ENCODE measurements at regions not wholly inside any gene's neighbourhood (a gene's known extent, or its start where the extent isn't known, plus 50 kb on each side); places are given as distances from the start of the nearest gene placed in this dataset.
A peak's percentile ranks its signal among the peaks of the same experiment; 100 is the strongest.
"Not testable (repeated sequence)": the region's sequence is repeated elsewhere in the genome, so short reads cannot be mapped to it uniquely, and the experiment has no call there.

- TF ChIP-seq, protein P1, sequence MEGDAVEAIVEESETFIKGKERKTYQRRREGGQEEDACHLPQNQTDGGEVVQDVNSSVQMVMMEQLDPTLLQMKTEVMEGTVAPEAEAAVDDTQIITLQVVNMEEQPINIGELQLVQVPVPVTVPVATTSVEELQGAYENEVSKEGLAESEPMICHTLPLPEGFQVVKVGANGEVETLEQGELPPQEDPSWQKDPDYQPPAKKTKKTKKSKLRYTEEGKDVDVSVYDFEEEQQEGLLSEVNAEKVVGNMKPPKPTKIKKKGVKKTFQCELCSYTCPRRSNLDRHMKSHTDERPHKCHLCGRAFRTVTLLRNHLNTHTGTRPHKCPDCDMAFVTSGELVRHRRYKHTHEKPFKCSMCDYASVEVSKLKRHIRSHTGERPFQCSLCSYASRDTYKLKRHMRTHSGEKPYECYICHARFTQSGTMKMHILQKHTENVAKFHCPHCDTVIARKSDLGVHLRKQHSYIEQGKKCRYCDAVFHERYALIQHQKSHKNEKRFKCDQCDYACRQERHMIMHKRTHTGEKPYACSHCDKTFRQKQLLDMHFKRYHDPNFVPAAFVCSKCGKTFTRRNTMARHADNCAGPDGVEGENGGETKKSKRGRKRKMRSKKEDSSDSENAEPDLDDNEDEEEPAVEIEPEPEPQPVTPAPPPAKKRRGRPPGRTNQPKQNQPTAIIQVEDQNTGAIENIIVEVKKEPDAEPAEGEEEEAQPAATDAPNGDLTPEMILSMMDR (IDR thresholded peaks at IDR 0.05; ENCODE audit: low read depth, low read length), result no peak
- in situ Hi-C loops (cut with HindIII; ENCODE audit: low sequenced_read_pairs), result no loop called here
- no peak for DNase-seq (ENCODE audit: low read depth, low spot score)
- H3K4me3 ChIP-seq (ENCODE audit: low read depth, low read length), result no peak overlapping the region
These were observed 500.4 kb upstream of the POT1 start for GRCh38 chr7:125430013-125430412.

DNA sequence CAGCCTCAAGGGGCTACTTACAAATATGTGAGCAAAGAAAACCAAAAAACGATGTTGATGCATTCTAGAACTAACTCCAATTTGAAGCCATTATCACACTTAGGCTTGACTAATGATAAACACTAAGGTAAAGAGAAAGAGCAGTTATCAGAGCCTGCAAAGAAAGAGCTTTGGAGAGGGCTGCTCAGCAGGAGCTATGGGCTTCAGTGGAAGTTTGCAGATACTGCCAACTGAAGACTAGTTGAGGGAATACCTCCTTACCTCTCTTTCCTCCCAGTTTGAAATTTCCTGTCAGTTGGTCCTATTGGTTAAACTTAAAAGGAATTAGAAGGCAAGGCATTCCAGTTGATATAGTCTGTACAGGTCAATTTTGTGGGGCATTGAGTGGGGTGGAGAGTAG, 498.1 kb upstream of the POT1 start:
- DNase-seq (ENCODE audit: low read depth, low spot score), result no peak
- in situ Hi-C loops (cut with HindIII; ENCODE audit: low sequenced_read_pairs), result no loop called here
- no peak overlapping the region for H3K4me3 ChIP-seq (ENCODE audit: low read depth, low read length)
- TF ChIP-seq, protein P1 (IDR thresholded peaks at IDR 0.05; ENCODE audit: low read depth, low read length), result no peak

DNA sequence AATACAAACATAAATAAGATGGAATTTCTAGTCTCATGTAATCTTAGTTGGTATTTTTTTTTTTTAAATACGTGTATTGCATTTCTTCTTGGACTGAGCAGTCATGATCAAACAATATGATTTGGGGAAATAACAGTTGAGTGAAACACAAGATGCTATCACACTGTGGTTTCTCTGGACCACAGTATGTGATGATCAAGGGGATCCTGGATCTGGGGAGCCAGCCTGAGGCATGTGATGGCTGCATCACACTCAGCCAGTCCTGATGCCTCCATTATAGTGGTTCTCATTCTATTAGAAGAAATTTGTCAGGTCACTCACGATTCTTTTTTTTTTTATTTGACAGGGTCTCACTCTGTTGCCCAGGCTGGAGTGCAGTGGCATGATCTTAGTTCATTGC, 495.9 kb upstream of the POT1 start:
- H3K4me3 ChIP-seq (ENCODE audit: low read depth, low read length), result no peak overlapping the region
- in situ Hi-C loops (cut with HindIII; ENCODE audit: low sequenced_read_pairs), result no loop called here
- TF ChIP-seq, protein P1 (IDR thresholded peaks at IDR 0.05; ENCODE audit: low read depth, low read length), result no peak
- no peak for DNase-seq (ENCODE audit: low read depth, low spot score)

DNA sequence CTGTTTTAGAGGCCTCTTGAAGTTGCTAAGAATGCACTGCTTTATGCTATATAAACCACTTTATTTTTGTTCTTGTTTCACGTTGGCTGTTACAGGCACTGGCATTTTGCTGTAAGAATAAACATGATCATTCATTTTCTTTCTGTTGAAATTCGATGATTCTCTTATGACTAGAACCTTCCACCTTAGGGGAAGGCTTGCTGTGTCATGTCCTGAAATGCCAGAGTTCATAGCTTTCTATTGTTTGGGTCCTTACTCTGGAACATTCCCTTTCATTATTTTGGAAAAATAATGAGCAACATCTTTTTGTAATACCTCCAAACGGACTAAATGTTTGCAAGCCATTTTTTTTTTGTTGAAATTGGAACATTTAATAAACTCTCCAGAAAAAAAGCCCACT, 495.1 kb upstream of the POT1 start:
- TF ChIP-seq, protein P1 (IDR thresholded peaks at IDR 0.05; ENCODE audit: low read depth, low read length), result no peak
- no peak overlapping the region for H3K4me3 ChIP-seq (ENCODE audit: low read depth, low read length)
- in situ Hi-C loops (cut with HindIII; ENCODE audit: low sequenced_read_pairs), result no loop called here
- no peak for DNase-seq (ENCODE audit: low read depth, low spot score)

DNA sequence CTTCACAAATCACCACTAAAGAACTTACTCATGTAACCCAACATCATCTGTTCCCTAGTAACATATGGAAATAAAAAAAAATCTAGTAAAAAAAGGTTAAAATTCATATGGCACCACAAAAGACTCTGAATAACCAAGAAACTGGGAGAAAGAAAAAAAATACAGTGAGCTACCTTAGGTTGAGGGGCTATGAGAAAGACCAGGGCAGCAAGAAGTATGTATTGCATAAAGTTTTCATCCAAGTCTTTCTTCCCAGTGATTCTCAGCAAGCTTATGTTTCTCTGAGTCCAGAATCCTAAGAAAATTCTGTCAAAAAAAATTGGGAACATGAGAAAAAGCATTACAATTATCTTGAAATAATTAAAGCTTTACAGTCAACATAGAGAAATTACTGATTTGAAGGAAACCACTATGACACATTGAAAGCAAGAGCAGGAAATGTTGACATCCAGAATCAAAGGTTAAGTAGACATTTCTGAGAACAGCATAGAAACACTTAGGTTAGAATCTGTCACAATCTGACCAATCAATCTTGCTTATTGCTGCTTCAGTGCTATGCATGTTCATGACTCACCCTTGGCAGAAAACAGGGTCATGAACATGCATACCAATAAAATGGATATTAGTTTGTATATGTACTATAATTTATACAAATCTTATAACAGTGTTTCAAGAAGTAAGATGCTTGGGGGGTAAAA, 494.0 kb upstream of the POT1 start:
- peak; percentile 74 for DNase-seq (ENCODE audit: low read depth, low spot score)
- no peak overlapping the region for H3K4me3 ChIP-seq (ENCODE audit: low read depth, low read length)
- in situ Hi-C loops (cut with HindIII; ENCODE audit: low sequenced_read_pairs), result no loop called here
- TF ChIP-seq, protein P1 (IDR thresholded peaks at IDR 0.05; ENCODE audit: low read depth, low read length), result no peak

GRCh38 chr7:125421407-125421806, 491.8 kb upstream of the POT1 start:
- DNase-seq (ENCODE audit: low read depth, low spot score); in situ Hi-C loops (cut with HindIII; ENCODE audit: low sequenced_read_pairs); H3K4me3 ChIP-seq (ENCODE audit: low read depth, low read length): not testable (repeated sequence)

- in situ Hi-C loops (cut with HindIII; ENCODE audit: low sequenced_read_pairs), result no loop called here
- H3K4me3 ChIP-seq (ENCODE audit: low read depth, low read length), result no peak overlapping the region
- no peak for DNase-seq (ENCODE audit: low read depth, low spot score)
- TF ChIP-seq, protein P1 (IDR thresholded peaks at IDR 0.05; ENCODE audit: low read depth, low read length), result no peak
These were observed 483.5 kb upstream of the POT1 start for GRCh38 chr7:125412890-125413665.
